Cardiac muscle cell (in vitro differentiated cells and primary cell): ENCODE measurements at regions not wholly inside any gene's neighbourhood (a gene's known extent, or its start where the extent isn't known, plus 50 kb on each side); places are given as distances from the start of the nearest gene placed in this dataset.

Experiments
- DNase-seq, 2 donors: peaks; one replicate each; pipeline versions ENCODE4 v3.0.0 to v3.0.0-alpha.2; 2010 to 2017; ENCODE audit warnings: low read depth in 1 of 2, low spot score in 1 of 2
- H3K27ac ChIP-seq: fragments of 200-600 bp; sonication (generic); 2 replicates; pipeline ENCODE4 v1.5.1; 2016
- H3K27me3 ChIP-seq: fragments of 200-600 bp; sonication (generic); 2 replicates; pipeline ENCODE4 v1.6.0; 2016; ENCODE audit warnings: control low read depth
- H3K36me3 ChIP-seq: fragments of 200-600 bp; sonication (generic); 2 replicates; pipeline ENCODE4 v1.5.1; 2016; ENCODE audit warnings: control low read depth
- H3K4me1 ChIP-seq: fragments of 200-600 bp; sonication (generic); 2 replicates; pipeline ENCODE4 v1.8.1; 2017; ENCODE audit warnings: low read depth, mild to moderate bottlenecking, mixed run types
- H3K4me3 ChIP-seq: fragments of 200-600 bp; sonication (generic); 2 replicates; pipeline ENCODE4 v1.5.1; 2016; ENCODE audit warnings: mild to moderate bottlenecking
- H3K9me3 ChIP-seq: fragments of 200-600 bp; sonication (generic); 2 replicates; pipeline ENCODE4 v1.5.1; 2017; ENCODE audit warnings: low read depth, mild to moderate bottlenecking, control low read depth
- TF ChIP-seq, protein P1 (sequence below): IDR thresholded peaks from 2 replicates; pipeline ENCODE4 v1.5.1; 2012; ENCODE audit warnings: low read depth, mild to moderate bottlenecking, low read length

DNA sequence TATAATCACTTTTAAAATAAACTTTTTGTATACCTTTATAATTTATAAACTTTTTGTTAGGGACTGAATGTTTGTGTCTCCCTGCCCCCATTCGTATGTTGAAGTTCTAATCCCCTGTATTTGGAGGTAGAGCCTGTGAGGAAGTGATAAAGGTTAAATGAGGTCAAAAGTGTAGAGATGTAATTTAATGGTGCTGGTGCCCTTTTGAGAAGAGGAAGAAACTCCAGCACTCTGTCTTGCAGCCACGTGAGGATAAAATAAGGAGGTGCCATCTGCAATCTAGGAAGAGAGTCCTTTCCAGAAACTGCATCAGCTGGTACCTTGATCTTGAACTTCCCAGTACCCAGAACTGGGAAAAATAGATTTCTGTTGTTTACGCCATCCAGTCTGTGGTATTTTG lies 106.1 kb upstream of the RGMA start:
- no peak overlapping the region for H3K27ac ChIP-seq
- peaks cover 13% of the 10 kb centered on the region for H3K27me3 ChIP-seq
- no peaks in the 10 kb centered on the region for H3K36me3 ChIP-seq
- H3K9me3 ChIP-seq: no peaks in the 10 kb centered on the region
- no peaks in the 10 kb centered on the region for H3K4me1 ChIP-seq
- TF ChIP-seq, protein P1, sequence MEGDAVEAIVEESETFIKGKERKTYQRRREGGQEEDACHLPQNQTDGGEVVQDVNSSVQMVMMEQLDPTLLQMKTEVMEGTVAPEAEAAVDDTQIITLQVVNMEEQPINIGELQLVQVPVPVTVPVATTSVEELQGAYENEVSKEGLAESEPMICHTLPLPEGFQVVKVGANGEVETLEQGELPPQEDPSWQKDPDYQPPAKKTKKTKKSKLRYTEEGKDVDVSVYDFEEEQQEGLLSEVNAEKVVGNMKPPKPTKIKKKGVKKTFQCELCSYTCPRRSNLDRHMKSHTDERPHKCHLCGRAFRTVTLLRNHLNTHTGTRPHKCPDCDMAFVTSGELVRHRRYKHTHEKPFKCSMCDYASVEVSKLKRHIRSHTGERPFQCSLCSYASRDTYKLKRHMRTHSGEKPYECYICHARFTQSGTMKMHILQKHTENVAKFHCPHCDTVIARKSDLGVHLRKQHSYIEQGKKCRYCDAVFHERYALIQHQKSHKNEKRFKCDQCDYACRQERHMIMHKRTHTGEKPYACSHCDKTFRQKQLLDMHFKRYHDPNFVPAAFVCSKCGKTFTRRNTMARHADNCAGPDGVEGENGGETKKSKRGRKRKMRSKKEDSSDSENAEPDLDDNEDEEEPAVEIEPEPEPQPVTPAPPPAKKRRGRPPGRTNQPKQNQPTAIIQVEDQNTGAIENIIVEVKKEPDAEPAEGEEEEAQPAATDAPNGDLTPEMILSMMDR: no peak
- no peak overlapping the region for H3K4me3 ChIP-seq
- no peak for DNase-seq

DNA sequence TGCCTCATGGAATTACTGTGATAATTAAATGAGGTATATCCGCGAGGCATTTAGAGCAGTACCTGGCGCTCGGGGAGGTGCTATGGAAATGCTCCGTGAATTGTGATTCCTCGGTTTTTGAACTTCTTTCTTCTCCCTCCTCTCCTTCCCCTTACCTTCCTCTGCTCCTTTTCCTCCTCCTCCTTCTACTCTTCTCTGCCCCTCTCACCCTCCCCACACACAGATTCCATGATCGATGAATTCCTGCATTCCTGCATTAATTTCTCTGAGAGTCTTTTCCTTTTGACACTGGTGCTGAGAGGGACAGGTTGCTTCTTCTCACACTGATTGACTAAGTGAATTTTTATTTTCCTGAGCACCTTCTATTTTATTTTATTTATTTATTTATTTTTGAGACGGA lies 101.2 kb upstream of the RGMA start:
- Histone ChIP-seq H3K27me3 (peaks cover 53% of the 10 kb centered on the region), H3K4me3 (no peak overlapping the region), H3K4me1 (no peaks in the 10 kb centered on the region), H3K9me3 (no peaks in the 10 kb centered on the region), H3K27ac (no peak overlapping the region), H3K36me3 (no peaks in the 10 kb centered on the region)
- TF ChIP-seq, protein P1: no peak
- DNase-seq: no peak

DNA sequence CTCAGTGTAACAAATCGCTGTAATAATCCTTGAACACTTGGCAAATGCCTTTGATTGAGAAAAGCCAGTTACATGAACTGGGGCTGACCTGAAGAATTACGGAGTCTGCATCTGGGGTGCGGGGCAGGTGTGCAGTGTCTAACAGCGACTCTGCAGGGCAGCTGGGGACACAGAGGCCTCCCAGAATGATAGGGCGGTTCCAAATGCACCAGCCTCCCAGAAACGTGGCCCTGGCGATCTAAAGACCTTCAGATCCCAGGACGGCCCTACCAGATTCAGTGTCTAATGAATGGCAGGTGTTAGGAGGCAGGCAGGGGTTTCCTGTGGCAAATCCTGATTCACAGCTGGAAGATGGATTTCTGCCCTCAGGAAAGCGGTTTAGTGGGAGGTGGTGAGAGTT lies 100.5 kb upstream of the RGMA start:
- Histone ChIP-seq H3K27ac (no peak overlapping the region), H3K36me3 (no peaks in the 10 kb centered on the region), H3K27me3 (peaks cover 55% of the 10 kb centered on the region), H3K9me3 (no peaks in the 10 kb centered on the region), H3K4me3 (no peak overlapping the region), H3K4me1 (no peaks in the 10 kb centered on the region)
- no peak for DNase-seq
- TF ChIP-seq, protein P1: no peak

DNA sequence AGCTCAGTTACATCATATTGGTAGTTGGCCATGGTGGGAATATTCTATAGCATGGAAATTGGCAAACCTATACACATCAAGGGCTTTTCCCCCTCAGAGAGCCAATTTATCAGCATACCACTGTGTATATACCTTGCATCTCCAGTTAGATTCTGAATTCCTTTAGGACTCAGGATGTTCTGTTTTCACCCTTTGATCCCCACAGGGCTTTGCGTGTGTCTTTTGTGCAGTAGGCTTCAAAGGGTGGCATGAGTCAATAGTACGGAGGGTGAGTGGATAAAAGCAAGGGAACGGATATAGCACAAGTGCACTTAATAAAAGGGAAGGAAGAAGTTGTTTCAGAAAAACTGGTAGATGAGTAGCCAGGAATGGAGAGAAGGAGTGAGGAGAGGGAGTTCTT lies 99.2 kb upstream of the RGMA start:
- H3K36me3 ChIP-seq: no peaks in the 10 kb centered on the region
- no peak for DNase-seq
- TF ChIP-seq, protein P1: no peak
- no peaks in the 10 kb centered on the region for H3K4me1 ChIP-seq
- peaks cover 55% of the 10 kb centered on the region for H3K27me3 ChIP-seq
- H3K4me3 ChIP-seq: no peak overlapping the region
- H3K27ac ChIP-seq: no peak overlapping the region
- H3K9me3 ChIP-seq: no peaks in the 10 kb centered on the region

DNA sequence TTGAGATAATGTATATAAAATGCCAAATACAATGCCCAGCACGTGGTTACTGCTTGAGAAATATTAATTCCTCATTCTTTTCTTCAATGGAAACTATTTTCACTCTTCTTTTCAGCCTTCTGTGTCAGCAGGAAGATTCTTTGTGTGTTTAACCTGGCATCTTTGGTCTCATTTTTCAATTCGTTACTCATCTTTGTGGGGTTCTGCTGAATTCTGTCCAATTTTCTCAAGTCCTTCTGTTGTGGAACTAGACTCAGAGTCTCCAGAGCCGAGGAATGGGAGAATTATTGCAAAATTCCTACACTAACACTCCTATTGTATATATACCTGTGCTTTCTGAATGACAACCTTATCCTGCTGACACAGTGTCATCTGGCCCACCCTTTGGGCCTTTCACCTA lies 96.8 kb upstream of the RGMA start:
- TF ChIP-seq, protein P1: no peak
- Histone ChIP-seq H3K9me3 (no peaks in the 10 kb centered on the region), H3K4me3 (no peak overlapping the region), H3K27ac (no peak overlapping the region), H3K36me3 (no peaks in the 10 kb centered on the region), H3K27me3 (peaks cover 49% of the 10 kb centered on the region), H3K4me1 (no peaks in the 10 kb centered on the region)
- DNase-seq: no peak

DNA sequence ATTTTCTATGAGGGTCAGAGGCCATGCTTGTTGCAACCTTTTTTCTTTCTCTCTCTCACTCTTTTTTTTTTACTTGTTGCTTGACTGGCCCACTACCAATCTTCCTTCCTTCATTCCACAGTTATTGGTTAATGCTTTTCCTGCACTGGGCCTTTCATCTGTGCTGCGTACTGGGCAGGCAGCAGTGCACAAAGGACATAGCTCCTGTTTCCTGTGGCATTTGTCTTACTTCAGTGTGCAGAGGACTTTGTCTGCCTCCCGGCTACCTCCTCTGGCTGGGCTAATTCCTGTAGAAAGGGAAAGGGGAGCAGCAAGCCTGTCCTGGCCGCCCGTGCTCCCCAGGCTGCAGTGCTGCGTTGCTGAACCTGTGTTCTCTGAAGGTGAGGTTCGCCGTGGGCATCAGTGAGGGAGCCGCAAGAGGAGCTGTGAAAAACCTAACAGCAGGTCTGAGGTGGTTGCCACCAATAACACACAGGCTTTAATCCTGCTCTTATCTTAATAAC lies 93.7 kb upstream of the RGMA start:
- DNase-seq: no peak
- Histone ChIP-seq H3K36me3 (no peaks in the 10 kb centered on the region), H3K9me3 (no peaks in the 10 kb centered on the region), H3K4me3 (no peak overlapping the region), H3K27ac (no peak overlapping the region), H3K27me3 (peaks cover 30% of the 10 kb centered on the region), H3K4me1 (no peaks in the 10 kb centered on the region)
- TF ChIP-seq, protein P1: no peak
